Muscle of leg (tissue), 3 donors: ENCODE measurements at regions not wholly inside any gene's neighbourhood (a gene's known extent, or its start where the extent isn't known, plus 50 kb on each side); places are given as distances from the start of the nearest gene placed in this dataset.

Source experiments
- DNase-seq: peaks from one replicate; pipeline ENCODE4 v3.0.0; 2013
- H3K27ac ChIP-seq: one replicate; pipeline ENCODE4 v1.5.1; 2013; ENCODE audit warnings: mild to moderate bottlenecking, low read length, control low read depth
- H3K27me3 ChIP-seq: one replicate; pipeline ENCODE4 v1.6.1; 2013; ENCODE audit warnings: low read length; ENCODE audit not compliant: control insufficient read depth, insufficient read depth
- H3K36me3 ChIP-seq: one replicate; pipeline ENCODE4 v1.6.1; 2013; ENCODE audit warnings: low read length; ENCODE audit not compliant: control insufficient read depth, insufficient read depth
- H3K4me1 ChIP-seq: one replicate; pipeline ENCODE4 v1.6.1; 2013; ENCODE audit warnings: low read length; ENCODE audit not compliant: control insufficient read depth, insufficient read depth
- H3K4me3 ChIP-seq: one replicate; pipeline ENCODE4 v1.5.1; 2013; ENCODE audit warnings: low read length, control low read depth
- H3K9me3 ChIP-seq: replicated peaks from 2 replicates; pipeline ENCODE4 v1.6.1; 2013; ENCODE audit warnings: low read depth, low read length; ENCODE audit not compliant: control insufficient read depth
- WGBS: methylation state at CpG from one replicate; pipeline ENCODE4 v1.1.5; 2013; ENCODE audit warnings: missing lambda C conversion rate; ENCODE audit not compliant: insufficient coverage; 5-methylcytosine and 5-hydroxymethylcytosine counted together

DNA sequence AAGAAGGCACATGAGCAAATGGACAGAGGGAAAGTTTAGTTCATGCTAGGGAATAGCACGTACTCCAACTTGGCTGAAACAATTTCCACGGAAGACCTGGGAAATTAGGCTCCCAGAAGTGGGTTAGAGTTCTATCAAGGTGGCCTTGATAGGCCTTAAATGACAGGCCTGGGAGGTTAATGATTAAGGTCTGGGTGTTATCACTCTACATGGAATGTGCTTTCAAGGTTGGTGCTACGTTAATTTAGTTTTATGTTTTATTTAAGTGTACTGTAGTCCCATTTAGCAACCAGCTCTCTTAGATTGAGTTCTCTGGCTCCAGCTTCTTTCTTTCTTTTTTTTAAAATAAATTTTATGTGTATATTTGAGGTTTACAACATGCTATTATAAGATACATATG lies 121.4 kb upstream of the MEF2C start:
- Histone ChIP-seq H3K4me1 (no peaks in the 10 kb centered on the region), H3K27me3 (no peaks in the 10 kb centered on the region), H3K36me3 (no peaks in the 10 kb centered on the region), H3K27ac (no peak overlapping the region), H3K4me3 (no peak overlapping the region), H3K9me3 (peaks cover 2% of the 10 kb centered on the region)
- DNase-seq: no peak
- WGBS: 100% methylated on average over 2 of the region's 3 CpGs

DNA sequence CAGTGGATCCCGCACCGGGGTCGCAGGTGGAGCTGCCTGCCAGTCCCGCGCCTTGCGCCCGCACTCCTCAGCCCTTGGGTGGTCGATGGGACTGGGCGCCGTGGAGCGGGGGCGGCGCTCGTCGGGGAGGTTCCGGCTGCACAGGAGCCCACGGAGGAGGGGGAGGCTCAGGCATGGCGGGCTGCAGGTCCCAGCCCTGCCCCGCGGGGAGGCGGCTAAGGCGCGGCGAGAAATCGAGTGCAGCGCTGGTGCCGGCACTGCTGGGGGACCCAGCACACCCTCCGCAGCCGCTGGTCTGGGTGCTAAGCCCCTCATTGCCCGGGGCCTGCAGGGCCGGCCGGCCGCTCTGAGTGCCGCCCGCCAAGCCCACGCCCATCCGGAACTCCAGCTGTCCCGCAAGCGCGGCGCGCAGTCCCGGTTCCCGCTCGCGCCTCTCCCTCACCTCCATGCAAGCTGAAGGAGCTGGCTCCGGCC lies 120.6 kb upstream of the MEF2C start:
- Histone ChIP-seq H3K36me3 (no peaks in the 10 kb centered on the region), H3K4me1 (no peaks in the 10 kb centered on the region), H3K27me3 (no peaks in the 10 kb centered on the region), H3K9me3 (peaks cover 2% of the 10 kb centered on the region), H3K27ac (no peak overlapping the region), H3K4me3 (no peak overlapping the region)
- WGBS: 99% methylated on average over 42 of the region's 47 CpGs
- DNase-seq: no peak

- Histone ChIP-seq H3K36me3 (no peaks in the 10 kb centered on the region), H3K9me3 (peaks cover 2% of the 10 kb centered on the region)
These were observed 116.9 kb upstream of the MEF2C start for GRCh38 chr5:88999853-89000252.

GRCh38 chr5:88997937-88998336 lies 115.0 kb upstream of the MEF2C start:
- Histone ChIP-seq H3K27me3 (no peaks in the 10 kb centered on the region), H3K36me3 (no peaks in the 10 kb centered on the region), H3K4me3 (no peak overlapping the region), H3K4me1 (no peaks in the 10 kb centered on the region), H3K9me3 (no peaks in the 10 kb centered on the region), H3K27ac (no peak overlapping the region)
- no peak for DNase-seq
- WGBS: no CpG with 5 or more reads among the region's 2 CpGs

More at GRCh38 chr5:88999853-89000252, 116.9 kb upstream of the MEF2C start:
- Histone ChIP-seq H3K4me1 (no peaks in the 10 kb centered on the region), H3K27me3 (no peaks in the 10 kb centered on the region), H3K27ac (no peak overlapping the region), H3K4me3 (no peak overlapping the region)
- DNase-seq: no peak

GRCh38 chr5:88984040-88984439 lies 101.1 kb upstream of the MEF2C start:
- no peak for DNase-seq
- WGBS: 92% methylated on average over 1 of the region's 1 CpG
- H3K4me1 ChIP-seq: no peaks in the 10 kb centered on the region
- H3K27me3 ChIP-seq: no peaks in the 10 kb centered on the region
- no peaks in the 10 kb centered on the region for H3K36me3 ChIP-seq
- H3K4me3 ChIP-seq: no peak overlapping the region
- no peaks in the 10 kb centered on the region for H3K9me3 ChIP-seq
- no peak overlapping the region for H3K27ac ChIP-seq

DNA sequence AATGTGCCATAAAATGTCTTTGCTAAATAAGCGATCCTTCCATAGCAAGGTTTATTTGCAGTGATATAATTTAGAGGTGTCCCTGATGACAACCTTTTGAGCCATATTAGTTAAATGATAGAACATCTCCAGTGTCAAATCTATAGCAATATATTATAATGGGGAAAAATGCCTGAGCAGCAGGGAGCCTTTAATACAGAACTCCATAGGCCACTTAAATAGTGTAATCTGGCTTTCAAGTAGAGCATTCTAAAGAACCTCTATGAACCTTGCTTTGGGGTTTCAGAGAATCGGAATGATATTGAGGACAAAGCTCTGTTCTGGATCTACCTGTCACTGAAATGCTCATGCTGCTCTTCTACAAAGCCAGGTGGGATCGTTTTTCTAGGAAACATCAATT lies 96.7 kb upstream of the MEF2C start:
- no peaks in the 10 kb centered on the region for H3K4me1 ChIP-seq
- no peak for DNase-seq
- no CpG with 5 or more reads among the region's 3 CpGs for WGBS

GRCh38 chr5:88979244-88979643 lies 96.3 kb upstream of the MEF2C start:
- Histone ChIP-seq H3K4me3 (no peak overlapping the region), H3K4me1 (no peaks in the 10 kb centered on the region), H3K36me3 (no peaks in the 10 kb centered on the region), H3K9me3 (no peaks in the 10 kb centered on the region), H3K27ac (no peak overlapping the region), H3K27me3 (no peaks in the 10 kb centered on the region)
- no CpG with 5 or more reads among the region's 3 CpGs for WGBS
- no peak for DNase-seq

More for the DNA sequence above, 96.7 kb upstream of the MEF2C start:
- no peaks in the 10 kb centered on the region for H3K9me3 ChIP-seq
- H3K4me3 ChIP-seq: no peak overlapping the region
- H3K36me3 ChIP-seq: no peaks in the 10 kb centered on the region
- no peaks in the 10 kb centered on the region for H3K27me3 ChIP-seq
- H3K27ac ChIP-seq: no peak overlapping the region

GRCh38 chr5:88976914-88977313 lies 93.9 kb upstream of the MEF2C start:
- H3K27ac ChIP-seq: no peak overlapping the region
- H3K4me1 ChIP-seq: no peaks in the 10 kb centered on the region
- no peak overlapping the region for H3K4me3 ChIP-seq
- H3K9me3 ChIP-seq: no peaks in the 10 kb centered on the region
- H3K27me3 ChIP-seq: no peaks in the 10 kb centered on the region
- DNase-seq: no peak
- H3K36me3 ChIP-seq: no peaks in the 10 kb centered on the region

- WGBS: 100% methylated on average over 1 of the region's 3 CpGs
- no peak overlapping the region for H3K27ac ChIP-seq
- no peaks in the 10 kb centered on the region for H3K27me3 ChIP-seq
- H3K9me3 ChIP-seq: no peaks in the 10 kb centered on the region
- H3K4me3 ChIP-seq: no peak overlapping the region
- DNase-seq: no peak
- no peaks in the 10 kb centered on the region for H3K36me3 ChIP-seq
- no peaks in the 10 kb centered on the region for H3K4me1 ChIP-seq
These were observed 84.9 kb upstream of the MEF2C start for GRCh38 chr5:88967633-88968585.

DNA sequence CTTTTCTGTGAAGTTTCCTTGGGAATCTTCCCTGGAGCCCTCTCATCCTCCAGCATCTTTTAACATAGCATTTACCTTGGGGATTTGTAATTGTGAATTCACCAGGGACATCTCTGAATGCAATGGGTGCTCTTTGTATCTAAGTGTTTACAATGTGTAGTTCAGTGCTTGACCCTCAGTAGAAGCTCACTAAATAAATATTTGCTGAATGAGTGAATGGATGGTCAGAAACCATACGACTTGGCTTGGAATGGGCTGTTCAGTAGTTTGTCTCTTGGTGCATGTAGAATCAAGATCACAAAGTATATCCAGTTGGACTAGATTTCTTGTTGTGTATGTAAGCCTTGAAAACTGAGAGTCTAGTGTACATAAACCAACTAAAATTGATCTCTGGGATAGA lies 81.8 kb upstream of the MEF2C start:
- Histone ChIP-seq H3K4me3 (no peak overlapping the region), H3K27ac (no peak overlapping the region), H3K27me3 (no peaks in the 10 kb centered on the region), H3K4me1 (no peaks in the 10 kb centered on the region), H3K9me3 (no peaks in the 10 kb centered on the region), H3K36me3 (no peaks in the 10 kb centered on the region)
- DNase-seq: no peak
- WGBS: 100% methylated on average over 1 of the region's 1 CpG
